ENCODE measurements at regions not wholly inside any gene's neighbourhood (a gene's known extent, or its start where the extent isn't known, plus 50 kb on each side); places are given as distances from the start of the nearest gene placed in this dataset.

GRCh38 chr9:25845867-25846266 lies 167.6 kb upstream of the TUSC1 start:
- no peak for TF ChIP-seq CTCF (IDR thresholded peaks at IDR 0.05; ENCODE audit: partially characterized antibody, unreplicated experiment)
- Mint-ChIP-seq H3K4me1 (ENCODE audit: low read depth, unreplicated experiment) (no peaks in the 10 kb centered on the region), H3K4me3 (ENCODE audit: unreplicated experiment) (no peak overlapping the region), H3K27ac (ENCODE audit: unreplicated experiment) (no peak overlapping the region), H3K36me3 (ENCODE audit: unreplicated experiment) (no peaks in the 10 kb centered on the region), H3K27me3 (ENCODE audit: unreplicated experiment) (no peaks in the 10 kb centered on the region), H3K9me3 (ENCODE audit: unreplicated experiment) (peaks cover 2% of the 10 kb centered on the region)
- no peak for DNase-seq

GRCh38 chr9:25830381-25830780 lies 152.1 kb upstream of the TUSC1 start:
- DNase-seq = no peak
- H3K36me3 Mint-ChIP-seq (ENCODE audit: unreplicated experiment) = no peaks in the 10 kb centered on the region
- H3K4me1 Mint-ChIP-seq (ENCODE audit: low read depth, unreplicated experiment) = no peaks in the 10 kb centered on the region
- peaks cover 1% of the 10 kb centered on the region for H3K9me3 Mint-ChIP-seq (ENCODE audit: unreplicated experiment)
- H3K27me3 Mint-ChIP-seq (ENCODE audit: unreplicated experiment) = no peaks in the 10 kb centered on the region
- H3K27ac Mint-ChIP-seq (ENCODE audit: unreplicated experiment) = no peak overlapping the region
- no peak overlapping the region for H3K4me3 Mint-ChIP-seq (ENCODE audit: unreplicated experiment)
- no peak for TF ChIP-seq CTCF (IDR thresholded peaks at IDR 0.05; ENCODE audit: partially characterized antibody, unreplicated experiment)

GRCh38 chr9:25827626-25828025 lies 149.4 kb upstream of the TUSC1 start:
- Mint-ChIP-seq H3K27me3 (ENCODE audit: unreplicated experiment) (no peaks in the 10 kb centered on the region), H3K4me1 (ENCODE audit: low read depth, unreplicated experiment) (no peaks in the 10 kb centered on the region), H3K36me3 (ENCODE audit: unreplicated experiment) (no peaks in the 10 kb centered on the region), H3K9me3 (ENCODE audit: unreplicated experiment) (peaks cover 1% of the 10 kb centered on the region), H3K27ac (ENCODE audit: unreplicated experiment) (no peak overlapping the region), H3K4me3 (ENCODE audit: unreplicated experiment) (no peak overlapping the region)
- DNase-seq = no peak
- no peak for TF ChIP-seq CTCF (IDR thresholded peaks at IDR 0.05; ENCODE audit: partially characterized antibody, unreplicated experiment)

GRCh38 chr9:25816439-25816838 lies 138.2 kb upstream of the TUSC1 start:
- Mint-ChIP-seq H3K36me3 (ENCODE audit: unreplicated experiment) (no peaks in the 10 kb centered on the region), H3K4me1 (ENCODE audit: low read depth, unreplicated experiment) (no peaks in the 10 kb centered on the region), H3K27ac (ENCODE audit: unreplicated experiment) (no peak overlapping the region), H3K4me3 (ENCODE audit: unreplicated experiment) (no peak overlapping the region), H3K27me3 (ENCODE audit: unreplicated experiment) (no peaks in the 10 kb centered on the region), H3K9me3 (ENCODE audit: unreplicated experiment) (no peaks in the 10 kb centered on the region)
- no peak for DNase-seq
- no peak for TF ChIP-seq CTCF (IDR thresholded peaks at IDR 0.05; ENCODE audit: partially characterized antibody, unreplicated experiment)

- no peaks in the 10 kb centered on the region for H3K9me3 Mint-ChIP-seq (ENCODE audit: unreplicated experiment)
- H3K4me1 Mint-ChIP-seq (ENCODE audit: low read depth, unreplicated experiment) = no peaks in the 10 kb centered on the region
- no peak for TF ChIP-seq CTCF (IDR thresholded peaks at IDR 0.05; ENCODE audit: partially characterized antibody, unreplicated experiment)
- DNase-seq = no peak
- no peaks in the 10 kb centered on the region for H3K27me3 Mint-ChIP-seq (ENCODE audit: unreplicated experiment)
- H3K36me3 Mint-ChIP-seq (ENCODE audit: unreplicated experiment) = no peaks in the 10 kb centered on the region
- no peak overlapping the region for H3K4me3 Mint-ChIP-seq (ENCODE audit: unreplicated experiment)
- H3K27ac Mint-ChIP-seq (ENCODE audit: unreplicated experiment) = no peak overlapping the region
These were observed 135.8 kb upstream of the TUSC1 start for GRCh38 chr9:25814023-25814422.

All from glutamatergic neuron (in vitro differentiated cells).